Astrocyte (in vitro differentiated cells and primary cell): ENCODE measurements at regions not wholly inside any gene's neighbourhood (a gene's known extent, or its start where the extent isn't known, plus 50 kb on each side); places are given as distances from the start of the nearest gene placed in this dataset.

Experiments used
- DNase-seq: peaks from one replicate; pipeline ENCODE4 v3.0.0-alpha.2; 2010; ENCODE audit warnings: low read depth
- FAIRE-seq: peaks from 2 replicates; lab custom pipeline; 2011; peaks lifted over from hg19 to GRCh38; lab: Jason Lieb, UNC
- H2AFZ ChIP-seq: 2 replicates; pipeline ENCODE4 v1.6.0; 2012; ENCODE audit warnings: low read depth, low read length, inconsistent platforms
- H3K27ac ChIP-seq: 2 replicates; pipeline ENCODE4 v1.5.1; 2011; ENCODE audit warnings: low read depth, low read length, inconsistent platforms
- H3K27me3 ChIP-seq: 2 replicates; pipeline ENCODE4 v1.6.0; 2011; ENCODE audit warnings: low read length, inconsistent platforms; ENCODE audit not compliant: insufficient read depth
- H3K36me3 ChIP-seq: 2 replicates; pipeline ENCODE4 v1.5.1; 2011; ENCODE audit warnings: low read length, inconsistent platforms; ENCODE audit not compliant: insufficient read depth
- H3K4me1 ChIP-seq: 2 replicates; pipeline ENCODE4 v1.5.1; 2011; ENCODE audit warnings: low read length, inconsistent platforms; ENCODE audit not compliant: insufficient read depth
- H3K4me2 ChIP-seq: 2 replicates; pipeline ENCODE4 v1.6.0; 2012; ENCODE audit warnings: low read length, inconsistent platforms
- H3K4me3 ChIP-seq: 2 replicates; pipeline ENCODE4 v1.5.1; 2011; ENCODE audit warnings: low read depth, mild to moderate bottlenecking, low read length, inconsistent platforms; ENCODE audit not compliant: insufficient read depth
- H3K79me2 ChIP-seq: 2 replicates; pipeline ENCODE4 v1.6.0; 2012; ENCODE audit warnings: mild to moderate bottlenecking, low read length, inconsistent platforms; ENCODE audit not compliant: insufficient read depth
- H3K9ac ChIP-seq: 2 replicates; pipeline ENCODE4 v1.6.0; 2012; ENCODE audit warnings: mild to moderate bottlenecking, low read length, inconsistent platforms
- H3K9me3 ChIP-seq: 2 replicates; pipeline ENCODE4 v1.5.1; 2012; ENCODE audit warnings: low read depth, mild to moderate bottlenecking, low read length, inconsistent platforms; ENCODE audit not compliant: insufficient read depth
- H4K20me1 ChIP-seq: 2 replicates; pipeline ENCODE4 v1.6.0; 2012; ENCODE audit warnings: low read length, inconsistent platforms; ENCODE audit not compliant: insufficient read depth
- H3K27ac Mint-ChIP-seq: one replicate; pipeline ENCODE4 v1.8.0; 2021; ENCODE audit warnings: mild to moderate bottlenecking, mixed read lengths; ENCODE audit not compliant: unreplicated experiment
- H3K27me3 Mint-ChIP-seq: one replicate; pipeline ENCODE4 v1.8.0; 2021; ENCODE audit warnings: low read depth, mixed read lengths; ENCODE audit not compliant: unreplicated experiment
- H3K36me3 Mint-ChIP-seq: one replicate; pipeline ENCODE4 v1.8.0; 2021; ENCODE audit warnings: low read depth, mixed read lengths; ENCODE audit not compliant: unreplicated experiment
- H3K4me1 Mint-ChIP-seq: one replicate; pipeline ENCODE4 v1.8.0; 2021; ENCODE audit warnings: low read depth, mixed read lengths; ENCODE audit not compliant: unreplicated experiment
- H3K4me3 Mint-ChIP-seq: one replicate; pipeline ENCODE4 v1.8.0; 2021; ENCODE audit warnings: mild to moderate bottlenecking, moderate library complexity, mixed read lengths; ENCODE audit not compliant: unreplicated experiment
- H3K9me3 Mint-ChIP-seq: one replicate; pipeline ENCODE4 v1.8.0; 2021; ENCODE audit warnings: mild to moderate bottlenecking, mixed read lengths; ENCODE audit not compliant: unreplicated experiment
- CTCF ChIP-seq: IDR thresholded peaks from 2 replicates; pipeline ENCODE4 v1.5.1; 2011; ENCODE audit warnings: low read depth, mild to moderate bottlenecking, inconsistent platforms, low read length, moderate library complexity; ENCODE audit not compliant: insufficient read depth
- EZH2 ChIP-seq: IDR thresholded peaks from 2 replicates; pipeline ENCODE4 v1.6.1; 2012; ENCODE audit warnings: mild to moderate bottlenecking, low read length, inconsistent platforms; ENCODE audit not compliant: insufficient read depth

- no peak overlapping the region for H3K4me2 ChIP-seq
- Mint-ChIP-seq H3K27me3 (no peaks in the 10 kb centered on the region), H3K27ac (no peak overlapping the region), H3K9me3 (no peaks in the 10 kb centered on the region), H3K4me3 (no peak overlapping the region), H3K4me1 (no peaks in the 10 kb centered on the region), H3K36me3 (no peaks in the 10 kb centered on the region)
- H3K4me3 ChIP-seq, result no peak overlapping the region
- H3K9ac ChIP-seq, result no peak overlapping the region
- H3K36me3 ChIP-seq, result no peaks in the 10 kb centered on the region
- H2AFZ ChIP-seq, result no peak overlapping the region
- H3K27ac ChIP-seq, result no peak overlapping the region
- FAIRE-seq, result no peak
- H3K79me2 ChIP-seq, result no peaks in the 10 kb centered on the region
- no peaks in the 10 kb centered on the region for H3K4me1 ChIP-seq
- H4K20me1 ChIP-seq, result no peaks in the 10 kb centered on the region
- H3K9me3 ChIP-seq, result no peaks in the 10 kb centered on the region
- H3K27me3 ChIP-seq, result no peaks in the 10 kb centered on the region
- no peak for DNase-seq
- no peak for TF ChIP-seq EZH2
- no peak for TF ChIP-seq CTCF
Measured at GRCh38 chr2:52135235-52135634, 1103.3 kb upstream of the NRXN1 start.

GRCh38 chr2:52128081-52128480 is 1096.1 kb upstream of the NRXN1 start:
- peak overlapping the region; percentile 29 for H2AFZ ChIP-seq
- no peaks in the 10 kb centered on the region for H3K4me1 Mint-ChIP-seq
- no peak for FAIRE-seq

More at GRCh38 chr2:52128081-52128480, 1096.1 kb upstream of the NRXN1 start:
- Histone ChIP-seq H3K79me2 (no peaks in the 10 kb centered on the region), H3K9ac (no peak overlapping the region), H4K20me1 (no peaks in the 10 kb centered on the region), H3K4me2 (no peak overlapping the region), H3K36me3 (no peaks in the 10 kb centered on the region), H3K27me3 (no peaks in the 10 kb centered on the region), H3K9me3 (no peaks in the 10 kb centered on the region), H3K4me1 (no peaks in the 10 kb centered on the region), H3K4me3 (no peak overlapping the region), H3K27ac (no peak overlapping the region)
- Mint-ChIP-seq H3K4me3 (no peak overlapping the region), H3K9me3 (no peaks in the 10 kb centered on the region), H3K27me3 (no peaks in the 10 kb centered on the region), H3K36me3 (no peaks in the 10 kb centered on the region), H3K27ac (no peak overlapping the region)
- no peak for TF ChIP-seq CTCF
- TF ChIP-seq EZH2, result no peak
- DNase-seq, result no peak
